ENCODE measurements at regions not wholly inside any gene's neighbourhood (a gene's known extent, or its start where the extent isn't known, plus 50 kb on each side); places are given as distances from the start of the nearest gene placed in this dataset.

- Histone ChIP-seq H3K4me2 (replicated peaks; ENCODE audit: extremely low read depth, low read length, poor library complexity, severe bottlenecking) (no peak overlapping the region), H3K4me1 (ENCODE audit: control insufficient read depth in 1 of 2, insufficient read depth in 2 of 2, low read length in 2 of 2) (no peaks in the 10 kb centered on the region), H3K27ac (ENCODE audit: low read depth in 1 of 2, low read length in 2 of 2) (no peak overlapping the region), H3K36me3 (replicated peaks in 1 of 2; ENCODE audit: control insufficient read depth in 1 of 2, insufficient read depth in 2 of 2, low read length in 2 of 2) (no peaks in the 10 kb centered on the region), H3K79me2 (ENCODE audit: insufficient read depth, low read length) (no peaks in the 10 kb centered on the region), H2AFZ (ENCODE audit: insufficient read depth, low read depth, low read length, poor library complexity, severe bottlenecking) (no peak overlapping the region), H3K9me3 (replicated peaks in 1 of 2; ENCODE audit: control insufficient read depth in 1 of 2, insufficient read depth in 1 of 2, low read length in 2 of 2) (no peaks in the 10 kb centered on the region), H3K9ac (ENCODE audit: insufficient read depth, low read length, poor library complexity, severe bottlenecking) (no peak overlapping the region), H4K20me1 (ENCODE audit: insufficient read depth, low read length) (no peaks in the 10 kb centered on the region), H3K27me3 (ENCODE audit: control insufficient read depth in 2 of 2, insufficient read depth in 2 of 2, low read length in 2 of 2) (no peaks in the 10 kb centered on the region), H3K4me3 (replicated peaks in 1 of 3; ENCODE audit: low read depth in 2 of 3, low read length in 3 of 3) (no peak overlapping the region)
- peaks cover 0 to 6% (median 2%) of the 10 kb centered on the region in 3 donors for H3K27me3 Mint-ChIP-seq (ENCODE audit: low read depth in 3 of 3)
- H3K4me1 Mint-ChIP-seq = no peaks in the 10 kb centered on the region
- DNase-seq = no peak
- H3K4me3 Mint-ChIP-seq = no peak overlapping the region
- peaks cover 0 to 2% (median 0%) of the 10 kb centered on the region in 7 donors for H3K9me3 Mint-ChIP-seq
- 100% methylated on average over 3 of the region's 4 CpGs for WGBS (ENCODE audit: insufficient coverage)
- intact Hi-C loops (cut with micrococcal nuclease) = no loop called here
- no peaks in the 10 kb centered on the region for H3K36me3 Mint-ChIP-seq
- TF ChIP-seq CTCF (IDR thresholded peaks at IDR 0.05) = no peak
- no peak overlapping the region for H3K27ac Mint-ChIP-seq
Observed at GRCh38 chr10:33025910-33026309, 67.9 kb upstream of the ITGB1 start.

- no peaks in the 10 kb centered on the region for H3K36me3 ChIP-seq (replicated peaks in 1 of 2; ENCODE audit: control insufficient read depth in 1 of 2, insufficient read depth in 2 of 2, low read length in 2 of 2)
- Mint-ChIP-seq H3K27me3 (ENCODE audit: low read depth in 3 of 3) (peaks cover 0 to 6% (median 2%) of the 10 kb centered on the region in 3 donors), H3K4me1 (no peaks in the 10 kb centered on the region), H3K9me3 (peaks cover 0 to 3% (median 0%) of the 10 kb centered on the region in 7 donors), H3K4me3 (no peak overlapping the region), H3K27ac (no peak overlapping the region), H3K36me3 (no peaks in the 10 kb centered on the region)
- intact Hi-C loops (cut with micrococcal nuclease) = no loop called here
- no peaks in the 10 kb centered on the region for H3K9me3 ChIP-seq (replicated peaks in 1 of 2; ENCODE audit: control insufficient read depth in 1 of 2, insufficient read depth in 1 of 2, low read length in 2 of 2)
- no peak overlapping the region for H3K27ac ChIP-seq (ENCODE audit: low read depth in 1 of 2, low read length in 2 of 2)
- H3K79me2 ChIP-seq (ENCODE audit: insufficient read depth, low read length) = no peaks in the 10 kb centered on the region
- H3K27me3 ChIP-seq (ENCODE audit: control insufficient read depth in 2 of 2, insufficient read depth in 2 of 2, low read length in 2 of 2) = no peaks in the 10 kb centered on the region
- H2AFZ ChIP-seq (ENCODE audit: insufficient read depth, low read depth, low read length, poor library complexity, severe bottlenecking) = no peak overlapping the region
- H3K4me3 ChIP-seq (replicated peaks in 1 of 3; ENCODE audit: low read depth in 2 of 3, low read length in 3 of 3) = no peak overlapping the region
- H3K4me1 ChIP-seq (ENCODE audit: control insufficient read depth in 1 of 2, insufficient read depth in 2 of 2, low read length in 2 of 2) = no peaks in the 10 kb centered on the region
- no peak for DNase-seq
- 88% methylated on average over 6 of the region's 6 CpGs for WGBS (ENCODE audit: insufficient coverage)
- no peak for TF ChIP-seq CTCF (IDR thresholded peaks at IDR 0.05)
- no peaks in the 10 kb centered on the region for H4K20me1 ChIP-seq (ENCODE audit: insufficient read depth, low read length)
- no peak overlapping the region for H3K9ac ChIP-seq (ENCODE audit: insufficient read depth, low read length, poor library complexity, severe bottlenecking)
- no peak overlapping the region for H3K4me2 ChIP-seq (replicated peaks; ENCODE audit: extremely low read depth, low read length, poor library complexity, severe bottlenecking)
Observed at GRCh38 chr10:33025039-33025438, 67.0 kb upstream of the ITGB1 start.

Data from CD14-positive monocyte (primary cell).